BE2C (cell line): ENCODE measurements at regions not wholly inside any gene's neighbourhood (a gene's known extent, or its start where the extent isn't known, plus 50 kb on each side); places are given as distances from the start of the nearest gene placed in this dataset.

ENCODE experiments used
- DNase-seq: peaks from one replicate; pipeline ENCODE4 v3.0.0-alpha.2; 2020
- H3K27me3 ChIP-seq: fragments of 250-450 bp; sonication (Bioruptor Pico); 2 replicates; pipeline ENCODE4 v1.5.1; 2020; ENCODE audit warnings: mild to moderate bottlenecking
- H3K36me3 ChIP-seq: fragments of 250-450 bp; sonication (Bioruptor Pico); 2 replicates; pipeline ENCODE4 v1.5.1; 2020; ENCODE audit warnings: mild to moderate bottlenecking
- H3K4me1 ChIP-seq: fragments of 250-450 bp; sonication (Bioruptor Pico); 2 replicates; pipeline ENCODE4 v1.5.1; 2020
- H3K4me3 ChIP-seq: 2 replicates; pipeline ENCODE4 v1.5.1; 2011; ENCODE audit warnings: low read depth, low read length
- H3K9me3 ChIP-seq: fragments of 250-450 bp; sonication (Bioruptor Pico); 2 replicates; pipeline ENCODE4 v1.5.1; 2020
- TF ChIP-seq, protein P1 (sequence below): IDR thresholded peaks from 2 replicates; pipeline ENCODE4 v1.5.1; 2012; ENCODE audit warnings: mild to moderate bottlenecking, low read depth, low read length

GRCh38 chr12:83196694-83197350 lies 510.1 kb downstream of the TMTC2 start:
- Histone ChIP-seq H3K4me1 (no peaks in the 10 kb centered on the region), H3K9me3 (no peaks in the 10 kb centered on the region), H3K4me3 (no peak overlapping the region), H3K36me3 (no peaks in the 10 kb centered on the region), H3K27me3 (no peaks in the 10 kb centered on the region)
- TF ChIP-seq, protein P1, sequence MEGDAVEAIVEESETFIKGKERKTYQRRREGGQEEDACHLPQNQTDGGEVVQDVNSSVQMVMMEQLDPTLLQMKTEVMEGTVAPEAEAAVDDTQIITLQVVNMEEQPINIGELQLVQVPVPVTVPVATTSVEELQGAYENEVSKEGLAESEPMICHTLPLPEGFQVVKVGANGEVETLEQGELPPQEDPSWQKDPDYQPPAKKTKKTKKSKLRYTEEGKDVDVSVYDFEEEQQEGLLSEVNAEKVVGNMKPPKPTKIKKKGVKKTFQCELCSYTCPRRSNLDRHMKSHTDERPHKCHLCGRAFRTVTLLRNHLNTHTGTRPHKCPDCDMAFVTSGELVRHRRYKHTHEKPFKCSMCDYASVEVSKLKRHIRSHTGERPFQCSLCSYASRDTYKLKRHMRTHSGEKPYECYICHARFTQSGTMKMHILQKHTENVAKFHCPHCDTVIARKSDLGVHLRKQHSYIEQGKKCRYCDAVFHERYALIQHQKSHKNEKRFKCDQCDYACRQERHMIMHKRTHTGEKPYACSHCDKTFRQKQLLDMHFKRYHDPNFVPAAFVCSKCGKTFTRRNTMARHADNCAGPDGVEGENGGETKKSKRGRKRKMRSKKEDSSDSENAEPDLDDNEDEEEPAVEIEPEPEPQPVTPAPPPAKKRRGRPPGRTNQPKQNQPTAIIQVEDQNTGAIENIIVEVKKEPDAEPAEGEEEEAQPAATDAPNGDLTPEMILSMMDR = no peak
- DNase-seq = no peak

GRCh38 chr12:83190631-83191390 lies 504.1 kb downstream of the TMTC2 start:
- no peaks in the 10 kb centered on the region for H3K9me3 ChIP-seq
- DNase-seq = no peak
- no peak overlapping the region for H3K4me3 ChIP-seq
- no peaks in the 10 kb centered on the region for H3K27me3 ChIP-seq
- H3K36me3 ChIP-seq = no peaks in the 10 kb centered on the region
- TF ChIP-seq, protein P1 = no peak
- H3K4me1 ChIP-seq = no peaks in the 10 kb centered on the region

- TF ChIP-seq, protein P1 = no peak
- Histone ChIP-seq H3K4me1 (no peaks in the 10 kb centered on the region), H3K4me3 (no peak overlapping the region), H3K27me3 (no peaks in the 10 kb centered on the region), H3K36me3 (no peaks in the 10 kb centered on the region), H3K9me3 (no peaks in the 10 kb centered on the region)
- no peak for DNase-seq
Observed at GRCh38 chr12:83186419-83186818, 499.7 kb downstream of the TMTC2 start.

GRCh38 chr12:83185241-83185640 lies 498.5 kb downstream of the TMTC2 start:
- no peaks in the 10 kb centered on the region for H3K36me3 ChIP-seq
- H3K27me3 ChIP-seq = no peaks in the 10 kb centered on the region
- H3K4me3 ChIP-seq = no peak overlapping the region
- H3K4me1 ChIP-seq = no peaks in the 10 kb centered on the region
- no peaks in the 10 kb centered on the region for H3K9me3 ChIP-seq
- TF ChIP-seq, protein P1 = no peak
- DNase-seq = no peak
